Stimulated activated naive CD4-positive, alpha-beta T cell (primary cell): ENCODE measurements at regions not wholly inside any gene's neighbourhood (a gene's known extent, or its start where the extent isn't known, plus 50 kb on each side); places are given as distances from the start of the nearest gene placed in this dataset.
"Not testable (repeated sequence)": the region's sequence is repeated elsewhere in the genome, so short reads cannot be mapped to it uniquely, and the experiment has no call there.

Experiments used
- DNase-seq, 6 experiments: peaks; one replicate each; lab custom pipeline; 2025; lab: John Stamatoyannopoulos, UW

- no peak for DNase-seq
Measured at GRCh38 chr7:131792311-131792710, 235.9 kb upstream of the PODXL start.

- no peak for DNase-seq
Measured at GRCh38 chr7:131787101-131787500, 230.7 kb upstream of the PODXL start.

GRCh38 chr7:131786204-131786603 is 229.8 kb upstream of the PODXL start:
- DNase-seq = no peak

- no peak for DNase-seq
Measured at GRCh38 chr7:131778601-131779000, 222.2 kb upstream of the PODXL start.

GRCh38 chr7:131774419-131775220 is 218.2 kb upstream of the PODXL start:
- no peak for DNase-seq

- DNase-seq = no peak
Measured at GRCh38 chr7:131773413-131773812, 217.0 kb upstream of the PODXL start.

- DNase-seq = no peak
Measured at GRCh38 chr7:131769241-131769640, 212.8 kb upstream of the PODXL start.

- DNase-seq = no peak
Measured at GRCh38 chr7:131767591-131767990, 211.2 kb upstream of the PODXL start.

- DNase-seq = no peak
Measured at GRCh38 chr7:131765575-131765974, 209.1 kb upstream of the PODXL start.

- no peak for DNase-seq
Measured at GRCh38 chr7:131764143-131764775, 207.8 kb upstream of the PODXL start.

GRCh38 chr7:131762753-131763152 is 206.3 kb upstream of the PODXL start:
- DNase-seq = no peak

GRCh38 chr7:131755801-131756200 is 199.4 kb upstream of the PODXL start:
- not testable (repeated sequence) for DNase-seq

- no peak for DNase-seq
Measured at GRCh38 chr7:131753620-131754222, 197.3 kb upstream of the PODXL start.

- DNase-seq = no peak
Measured at GRCh38 chr7:131747658-131748232, 191.3 kb upstream of the PODXL start.

- DNase-seq = no peak
Measured at GRCh38 chr7:131745390-131746248, 189.2 kb upstream of the PODXL start.

- DNase-seq = no peak
Measured at GRCh38 chr7:131741446-131741845, 185.0 kb upstream of the PODXL start.

GRCh38 chr7:131737746-131738465 is 181.5 kb upstream of the PODXL start:
- DNase-seq = no peak

GRCh38 chr7:131735101-131735500 is 178.7 kb upstream of the PODXL start:
- DNase-seq = no peak

GRCh38 chr7:131733604-131734003 is 177.2 kb upstream of the PODXL start:
- DNase-seq = no peak

- no peak for DNase-seq
Measured at GRCh38 chr7:131727189-131727588, 170.8 kb upstream of the PODXL start.

- no peak for DNase-seq
Measured at GRCh38 chr7:131726686-131727085, 170.3 kb upstream of the PODXL start.
